ENCODE measurements at regions not wholly inside any gene's neighbourhood (a gene's known extent, or its start where the extent isn't known, plus 50 kb on each side); places are given as distances from the start of the nearest gene placed in this dataset.

GRCh38 chr18:34611904-34612303, 98.2 kb upstream of the DTNA start:
- DNase-seq (ENCODE audit: low spot score) (no peak), ATAC-seq (peak; percentile 20)
- intact Hi-C loops (cut with DNase I): no loop called here

DNA sequence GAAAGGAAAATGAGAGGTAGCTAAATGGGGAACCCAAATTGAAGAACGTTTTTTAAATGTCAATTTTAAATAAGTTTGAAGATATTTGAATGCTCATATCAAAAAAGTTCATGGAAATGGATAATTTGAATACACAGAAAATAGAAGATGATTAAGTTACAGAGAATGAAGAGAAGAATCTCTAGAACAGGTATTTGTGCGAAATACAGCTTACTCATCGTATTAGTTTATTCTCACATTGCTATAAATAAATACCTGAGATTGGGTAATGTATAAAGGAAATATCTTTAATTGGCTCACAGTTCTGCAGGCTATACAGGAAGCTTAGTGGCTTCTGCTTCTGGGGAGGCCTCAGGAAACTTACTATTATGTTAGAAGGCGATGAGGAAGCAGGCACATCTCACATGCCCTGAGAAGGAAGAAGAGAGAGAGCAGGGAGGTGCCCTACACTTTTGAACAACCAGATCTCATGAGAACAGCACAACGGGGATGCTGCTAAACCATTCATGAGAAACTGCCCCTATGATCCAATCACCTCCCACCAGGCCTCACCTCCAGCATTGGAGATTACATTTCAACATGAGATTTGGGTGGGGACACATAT, 89.7 kb upstream of the DTNA start:
- intact Hi-C loops (cut with DNase I): no loop called here
- no peak for ATAC-seq
- DNase-seq (ENCODE audit: low spot score): no peak

DNA sequence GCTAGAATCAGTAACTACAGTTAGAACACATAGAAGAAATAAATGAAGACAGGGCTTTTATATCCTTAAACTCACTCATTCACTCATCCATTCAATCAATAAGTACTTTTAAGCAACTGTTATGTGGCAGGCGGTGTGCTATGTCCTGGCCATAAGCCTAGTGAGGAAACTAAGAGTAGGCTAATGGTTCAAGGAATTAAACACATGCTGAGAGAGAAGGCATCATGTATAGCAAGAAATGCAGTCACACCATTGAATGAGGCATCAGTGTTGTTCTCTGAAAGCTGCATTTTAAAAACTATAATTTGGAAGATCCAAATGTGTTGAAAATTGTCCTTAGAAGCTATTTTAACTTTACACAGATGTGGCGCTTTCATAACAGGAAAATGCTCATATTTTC, 86.5 kb upstream of the DTNA start:
- DNase-seq (ENCODE audit: low spot score) (no peak), ATAC-seq (no peak)
- intact Hi-C loops (cut with DNase I): no loop called here

DNA sequence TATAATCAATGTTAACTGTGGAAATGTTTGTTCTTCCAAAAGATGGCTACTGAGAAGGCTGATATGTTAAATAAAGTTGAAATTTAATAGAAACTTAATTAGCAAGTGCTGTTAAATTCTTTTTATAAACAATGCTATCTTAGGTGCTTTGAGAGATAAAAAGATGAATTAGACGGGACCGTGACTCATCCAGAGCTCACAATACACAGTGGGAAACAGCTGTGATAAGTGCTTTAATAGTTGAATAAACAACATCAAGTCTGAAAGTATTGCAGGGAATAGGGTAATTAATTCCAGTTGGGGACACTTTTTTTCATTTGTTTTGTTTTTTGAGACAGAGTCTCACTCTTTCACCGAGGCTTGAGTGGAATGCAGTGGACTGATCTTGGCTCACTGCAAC, 85.5 kb upstream of the DTNA start:
- no peak for DNase-seq (ENCODE audit: low spot score)
- no peak for ATAC-seq
- intact Hi-C loops (cut with DNase I): no loop called here

DNA sequence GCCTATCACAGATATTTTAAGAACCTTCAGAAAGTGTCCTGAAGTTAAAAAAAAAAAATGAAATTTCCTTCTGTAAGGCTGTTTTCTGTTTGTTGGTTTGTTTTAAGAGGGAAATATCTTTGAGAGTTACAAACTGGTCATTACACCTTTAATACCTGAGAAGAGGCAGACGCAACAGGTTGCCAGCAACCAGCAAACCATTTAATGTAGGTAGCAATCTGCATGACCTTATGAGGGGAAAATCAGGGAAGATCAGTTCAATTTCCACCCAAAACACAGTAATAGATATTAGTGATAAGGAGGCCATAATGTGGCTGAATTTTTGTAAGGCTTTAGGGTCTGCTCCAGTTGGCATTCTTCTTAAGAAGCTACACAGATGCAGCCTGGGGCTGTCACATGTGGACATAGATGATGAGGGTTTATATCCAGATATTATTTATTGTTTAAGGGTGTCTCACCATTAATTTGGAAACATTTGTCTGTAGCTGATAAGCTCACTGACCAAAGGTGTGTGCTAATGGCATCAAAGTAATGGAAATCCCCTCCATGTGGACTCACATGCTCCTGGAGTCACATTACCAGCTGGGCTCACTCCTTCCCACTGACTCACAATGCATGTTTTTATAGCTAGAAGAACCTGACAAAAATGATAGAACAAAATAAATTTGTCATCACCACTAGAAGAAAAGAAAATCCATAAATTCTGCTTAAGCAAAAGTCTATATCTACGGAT, 83.5 kb upstream of the DTNA start:
- intact Hi-C loops (cut with DNase I): no loop called here
- ATAC-seq (no peak), DNase-seq (ENCODE audit: low spot score) (no peak)

GRCh38 chr18:34627137-34627920, 82.8 kb upstream of the DTNA start:
- intact Hi-C loops (cut with DNase I): no loop called here
- ATAC-seq: no peak

GRCh38 chr18:34631093-34631966, 78.8 kb upstream of the DTNA start:
- DNase-seq (ENCODE audit: low spot score): no peak
- no peak for ATAC-seq
- intact Hi-C loops (cut with DNase I): no loop called here

More at GRCh38 chr18:34627137-34627920, 82.8 kb upstream of the DTNA start:
- no peak for DNase-seq (ENCODE audit: low spot score)

- intact Hi-C loops (cut with DNase I): no loop called here
- ATAC-seq (no peak), DNase-seq (ENCODE audit: low spot score) (no peak)
Observed at GRCh38 chr18:34632321-34632720, 77.8 kb upstream of the DTNA start.

GRCh38 chr18:34633368-34633767, 76.7 kb upstream of the DTNA start:
- no peak for DNase-seq (ENCODE audit: low spot score)
- no peak for ATAC-seq
- intact Hi-C loops (cut with DNase I): no loop called here

DNA sequence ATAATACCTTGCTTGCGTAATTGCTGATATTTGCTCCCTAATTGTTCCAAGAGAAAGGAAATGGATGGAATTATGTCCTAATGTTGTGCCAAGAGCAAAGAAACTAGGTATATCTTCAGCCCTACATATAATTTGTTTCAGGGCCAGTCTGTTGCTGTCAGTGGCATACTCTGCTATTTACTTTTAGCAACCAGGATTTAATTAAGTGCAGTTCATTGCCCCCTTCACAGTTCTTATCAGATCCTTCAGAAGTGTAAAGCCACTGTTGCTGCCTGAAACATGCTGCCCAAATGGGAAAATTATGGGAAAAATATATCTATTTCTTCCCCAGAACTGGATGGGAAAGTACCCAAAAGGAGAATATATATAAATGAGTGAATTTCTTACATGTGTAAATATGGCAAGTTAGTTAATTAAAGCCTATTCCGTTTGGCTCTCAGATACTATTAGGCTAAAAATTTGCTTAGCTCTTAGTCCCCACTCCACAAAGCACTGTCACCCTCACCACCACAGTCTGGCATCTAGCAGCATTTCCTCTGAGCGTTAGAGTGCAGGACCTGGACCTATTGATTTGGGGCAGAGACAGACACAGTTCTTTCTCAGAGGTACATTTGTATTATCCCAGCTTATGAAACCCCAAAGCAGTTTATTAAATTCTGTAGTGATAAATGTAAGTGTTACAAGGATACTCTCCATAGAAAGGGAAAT, 72.8 kb upstream of the DTNA start:
- intact Hi-C loops (cut with DNase I): no loop called here
- ATAC-seq: no peak
- DNase-seq (ENCODE audit: low spot score): no peak

- intact Hi-C loops (cut with DNase I): no loop called here
- DNase-seq (ENCODE audit: low spot score) (no peak), ATAC-seq (peak; percentile 28)
Observed at GRCh38 chr18:34639687-34640086, 70.4 kb upstream of the DTNA start.

- intact Hi-C loops (cut with DNase I): no loop called here
Observed at GRCh38 chr18:34640276-34640675, 69.8 kb upstream of the DTNA start.

GRCh38 chr18:34643989-34644388, 66.1 kb upstream of the DTNA start:
- no peak for ATAC-seq
- intact Hi-C loops (cut with DNase I): no loop called here
- no peak for DNase-seq (ENCODE audit: low spot score)

More at GRCh38 chr18:34640276-34640675, 69.8 kb upstream of the DTNA start:
- no peak for ATAC-seq
- DNase-seq (ENCODE audit: low spot score): no peak

GRCh38 chr18:34647251-34647650, 62.8 kb upstream of the DTNA start:
- ATAC-seq: no peak
- no peak for DNase-seq (ENCODE audit: low spot score)
- intact Hi-C loops (cut with DNase I): no loop called here

DNA sequence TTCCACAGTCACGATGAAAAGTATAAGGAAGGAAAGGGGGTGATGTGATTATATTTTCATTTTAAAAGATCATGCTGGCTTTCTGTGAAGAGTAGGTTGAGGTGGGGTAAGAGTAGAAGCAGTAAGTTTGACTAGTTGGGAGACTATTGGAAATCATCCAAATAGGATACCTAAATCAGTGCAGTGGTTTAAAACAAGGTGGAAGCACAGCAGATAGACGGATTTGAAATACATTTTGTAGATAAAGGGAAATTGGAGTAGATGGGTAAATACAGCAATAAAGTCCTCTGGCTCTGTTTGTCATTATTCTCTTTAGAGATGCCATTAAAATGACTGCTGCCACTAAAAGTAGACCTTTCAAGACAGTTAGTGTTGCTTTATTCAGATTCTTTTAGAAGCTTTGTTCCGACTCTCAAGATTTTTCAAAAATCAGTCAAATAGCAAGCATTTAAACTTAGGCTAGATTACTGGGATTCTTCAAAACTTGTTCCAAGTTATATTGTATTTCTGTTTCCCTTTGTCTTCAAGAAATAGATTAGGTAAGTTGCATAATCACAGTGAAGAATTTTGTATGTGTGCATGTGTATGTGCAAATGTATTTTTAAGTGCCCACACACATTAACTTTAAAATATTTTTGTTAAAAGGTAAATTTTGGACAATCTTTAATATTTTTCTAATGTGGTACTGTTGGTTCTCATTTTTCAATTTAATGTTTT, 61.7 kb upstream of the DTNA start:
- ATAC-seq: no peak
- intact Hi-C loops (cut with DNase I): no loop called here
- DNase-seq (ENCODE audit: low spot score): no peak

- DNase-seq (ENCODE audit: low spot score) (no peak), ATAC-seq (no peak)
- intact Hi-C loops (cut with DNase I): no loop called here
Observed at GRCh38 chr18:34649080-34649479, 61.0 kb upstream of the DTNA start.

- intact Hi-C loops (cut with DNase I): no loop called here
Observed at GRCh38 chr18:34650121-34650545, 60.0 kb upstream of the DTNA start.

More at GRCh38 chr18:34650121-34650545, 60.0 kb upstream of the DTNA start:
- no peak for DNase-seq (ENCODE audit: low spot score)
- no peak for ATAC-seq
